H9 (cell line): ENCODE measurements at regions not wholly inside any gene's neighbourhood (a gene's known extent, or its start where the extent isn't known, plus 50 kb on each side); places are given as distances from the start of the nearest gene placed in this dataset.

Experiments
- DNase-seq: peaks from one replicate; pipeline ENCODE4 v3.0.0-alpha.2; 2017
- H2AFZ ChIP-seq: one replicate; pipeline ENCODE4 v1.6.1; 2013; ENCODE audit warnings: mild to moderate bottlenecking, low read length, control low read depth, moderate library complexity
- H2AK5ac ChIP-seq: 2 replicates; pipeline ENCODE4 v1.6.1; 2013; ENCODE audit warnings: low read length, control low read depth, mixed read lengths; ENCODE audit not compliant: insufficient read length
- H2BK120ac ChIP-seq: one replicate; pipeline ENCODE4 v1.6.1; 2013; ENCODE audit warnings: low read depth, mild to moderate bottlenecking, low read length, control low read depth, inconsistent platforms; ENCODE audit not compliant: poor library complexity, severe bottlenecking
- H2BK12ac ChIP-seq: 2 replicates; pipeline ENCODE4 v1.6.1; 2013; ENCODE audit warnings: low read length, control low read depth, mixed read lengths, low read depth; ENCODE audit not compliant: insufficient read length
- H2BK15ac ChIP-seq: 2 replicates; pipeline ENCODE4 v1.6.1; 2013; ENCODE audit warnings: low read depth, low read length, control low read depth
- H2BK20ac ChIP-seq: one replicate; pipeline ENCODE4 v1.6.1; 2013; ENCODE audit warnings: low read depth, mild to moderate bottlenecking, low read length, control low read depth, inconsistent platforms; ENCODE audit not compliant: poor library complexity, severe bottlenecking
- H2BK5ac ChIP-seq: 2 replicates; pipeline ENCODE4 v1.6.1; 2013; ENCODE audit warnings: low read length, control low read depth, mixed read lengths; ENCODE audit not compliant: insufficient read length
- H3K14ac ChIP-seq: 2 replicates; pipeline ENCODE4 v1.6.1; 2013; ENCODE audit warnings: low read length, control low read depth; ENCODE audit not compliant: insufficient read depth
- H3K18ac ChIP-seq: 2 replicates; pipeline ENCODE4 v1.6.1; 2013; ENCODE audit warnings: low read depth, mild to moderate bottlenecking, mixed read lengths, low read length, control low read depth; ENCODE audit not compliant: insufficient read length
- H3K23ac ChIP-seq: 2 replicates; pipeline ENCODE4 v1.6.1; 2013; ENCODE audit warnings: low read length, control low read depth, mixed read lengths, low read depth; ENCODE audit not compliant: insufficient read length
- H3K23me2 ChIP-seq: 2 replicates; pipeline ENCODE4 v1.6.1; 2013; ENCODE audit warnings: low read depth, mild to moderate bottlenecking, mixed read lengths, low read length, control low read depth; ENCODE audit not compliant: insufficient read length, poor library complexity, severe bottlenecking
- H3K27ac ChIP-seq: 2 replicates; pipeline ENCODE4 v1.5.1; 2013; ENCODE audit warnings: low read length, control low read depth, mixed read lengths, low read depth; ENCODE audit not compliant: insufficient read length
- H3K27me3 ChIP-seq: 2 replicates; pipeline ENCODE4 v1.6.1; 2013; ENCODE audit warnings: low read length, control low read depth, inconsistent platforms; ENCODE audit not compliant: insufficient read depth
- H3K4ac ChIP-seq: 2 replicates; pipeline ENCODE4 v1.6.1; 2013; ENCODE audit warnings: low read depth, mild to moderate bottlenecking, control low read depth, inconsistent platforms, low read length, moderate library complexity
- H3K4me1 ChIP-seq: 2 replicates; pipeline ENCODE4 v1.6.1; 2013; ENCODE audit warnings: low read length, control low read depth, inconsistent platforms; ENCODE audit not compliant: insufficient read depth
- H3K4me2 ChIP-seq: 2 replicates; pipeline ENCODE4 v1.6.1; 2013; ENCODE audit warnings: low read length, control low read depth, mixed read lengths; ENCODE audit not compliant: insufficient read length, insufficient read depth
- H3K56ac ChIP-seq: 2 replicates; pipeline ENCODE4 v1.6.1; 2013; ENCODE audit warnings: low read depth, mild to moderate bottlenecking, mixed read lengths, low read length, control low read depth; ENCODE audit not compliant: insufficient read length
- H3K79me1 ChIP-seq: 2 replicates; pipeline ENCODE4 v1.6.1; 2013; ENCODE audit warnings: low read depth, mild to moderate bottlenecking, moderate library complexity, low read length, control low read depth, inconsistent platforms; ENCODE audit not compliant: insufficient read depth, poor library complexity, severe bottlenecking
- H3K79me2 ChIP-seq: 2 replicates; pipeline ENCODE4 v1.6.1; 2013; ENCODE audit warnings: low read length, control low read depth, inconsistent platforms; ENCODE audit not compliant: insufficient read depth
- H3K9ac ChIP-seq: 2 replicates; pipeline ENCODE4 v1.6.1; 2013; ENCODE audit warnings: low read length, control low read depth, mixed read lengths; ENCODE audit not compliant: insufficient read length; ENCODE audit errors: extremely low read depth
- H3K9me3 ChIP-seq: one replicate; pipeline ENCODE4 v1.6.1; 2013; ENCODE audit warnings: low read depth, low read length, inconsistent platforms; ENCODE audit not compliant: control insufficient read depth
- H3T11ph ChIP-seq: one replicate; pipeline ENCODE4 v1.6.1; 2013; ENCODE audit warnings: mild to moderate bottlenecking, low read length, control low read depth, inconsistent platforms
- H4K20me1 ChIP-seq: one replicate; pipeline ENCODE4 v1.6.1; 2013; ENCODE audit not compliant: control insufficient read depth, insufficient read length, insufficient read depth
- H4K5ac ChIP-seq: 2 replicates; pipeline ENCODE4 v1.6.1; 2013; ENCODE audit warnings: low read depth, mild to moderate bottlenecking, mixed read lengths, low read length, control low read depth; ENCODE audit not compliant: insufficient read length
- H4K8ac ChIP-seq: replicated peaks from 2 replicates; pipeline ENCODE4 v1.6.1; 2013; ENCODE audit warnings: low read length, control low read depth, mixed read lengths, low read depth; ENCODE audit not compliant: insufficient read length
- H4K91ac ChIP-seq: 2 replicates; pipeline ENCODE4 v1.6.1; 2013; ENCODE audit warnings: low read depth, mild to moderate bottlenecking, moderate library complexity, mixed read lengths, low read length, control low read depth; ENCODE audit not compliant: insufficient read length
- H3K27ac Mint-ChIP-seq, 3 experiments: 2 replicates in 2 of 3; 3 replicates in 1 of 3; pipeline ENCODE4 v1.8.0; 2020 to 2021; ENCODE audit warnings: mixed read lengths in 3 of 3, mild to moderate bottlenecking in 1 of 3, moderate library complexity in 1 of 3
- H3K27me3 Mint-ChIP-seq: 2 replicates; pipeline ENCODE4 v1.8.0; 2021; ENCODE audit warnings: low read depth, mild to moderate bottlenecking, moderate library complexity, mixed read lengths
- H3K36me3 Mint-ChIP-seq, 3 experiments: 2 replicates in 2 of 3; 3 replicates in 1 of 3; pipeline ENCODE4 v1.8.0; 2020 to 2021; ENCODE audit warnings: low read depth in 3 of 3, mixed read lengths in 3 of 3; ENCODE audit not compliant: insufficient read depth in 1 of 3
- H3K4me1 Mint-ChIP-seq, 2 experiments: 2 replicates each; pipeline ENCODE4 v1.8.0; 2020; ENCODE audit warnings: mixed read lengths in 2 of 2
- H3K4me3 Mint-ChIP-seq, 2 experiments: 2 replicates in 1 of 2; 3 replicates in 1 of 2; pipeline ENCODE4 v1.8.0; 2020 to 2021; ENCODE audit warnings: mild to moderate bottlenecking in 2 of 2, mixed read lengths in 2 of 2, moderate library complexity in 1 of 2
- H3K9me3 Mint-ChIP-seq, 2 experiments: 2 replicates in 1 of 2; 3 replicates in 1 of 2; pipeline ENCODE4 v1.8.0; 2020; ENCODE audit warnings: mild to moderate bottlenecking in 2 of 2, mixed read lengths in 2 of 2, moderate library complexity in 1 of 2
- WGBS: extraction: QIAGEN DNeasy Blood & Tissue Kit; methylation state at CpG from one replicate; pipeline ENCODE4 v1.1.7; 2013; ENCODE audit warnings: missing lambda C conversion rate, low lambda C conversion rate, mixed read lengths; ENCODE audit not compliant: insufficient read length; ENCODE audit errors: extremely low coverage; 5-methylcytosine and 5-hydroxymethylcytosine counted together
- TF ChIP-seq, protein P1 (sequence below): fragments of 200-600 bp; sonication (generic); conservative IDR thresholded peaks from 3 replicates; pipeline ENCODE4 v1.8.0; 2021; ENCODE audit warnings: antibody characterized with exemption, mild to moderate bottlenecking

DNA sequence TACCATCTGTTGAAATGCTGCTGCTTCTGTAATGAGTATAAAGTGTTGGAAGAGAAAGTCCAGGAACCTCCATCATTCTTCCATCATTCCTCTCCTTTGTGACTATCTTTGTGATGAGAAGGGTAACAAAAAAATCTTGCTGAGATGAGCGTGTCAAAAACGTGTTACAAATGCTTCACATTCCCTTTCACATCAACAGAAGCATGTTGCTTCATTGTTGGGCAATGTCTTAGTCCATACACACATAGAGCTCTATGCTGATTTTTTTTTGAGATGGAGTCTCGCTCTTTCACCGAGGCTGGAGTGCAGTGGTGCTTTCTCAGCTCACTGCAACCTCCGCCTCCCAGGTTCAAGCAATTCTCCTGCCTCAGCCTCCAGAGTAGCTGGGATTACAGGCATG is 114.1 kb upstream of the ESR1 start:
- no peak overlapping the region for H3K27ac Mint-ChIP-seq
- no CpG with 5 or more reads among the region's 5 CpGs for WGBS
- no peak overlapping the region for H2BK12ac ChIP-seq
- no peak overlapping the region for H4K8ac ChIP-seq
- no peak overlapping the region for H3K9ac ChIP-seq
- no peaks in the 10 kb centered on the region for H3K36me3 Mint-ChIP-seq
- H2BK5ac ChIP-seq: no peak overlapping the region
- DNase-seq: no peak
- H3K27me3 ChIP-seq: no peaks in the 10 kb centered on the region
- H2BK15ac ChIP-seq: no peak overlapping the region
- no peaks in the 10 kb centered on the region for H3K9me3 ChIP-seq
- no peak overlapping the region for H3K18ac ChIP-seq
- no peak overlapping the region for H3K14ac ChIP-seq
- no peak overlapping the region for H2BK20ac ChIP-seq
- no peaks in the 10 kb centered on the region for H3K9me3 Mint-ChIP-seq
- no peak overlapping the region for H3K56ac ChIP-seq
- H3K4me3 Mint-ChIP-seq: no peak overlapping the region
- no peak overlapping the region for H3K27ac ChIP-seq
- no peak overlapping the region for H3K4ac ChIP-seq
- peaks cover 2% of the 10 kb centered on the region; the same call in 1 of the 2 replicates for H3K27me3 Mint-ChIP-seq
- TF ChIP-seq, protein P1, sequence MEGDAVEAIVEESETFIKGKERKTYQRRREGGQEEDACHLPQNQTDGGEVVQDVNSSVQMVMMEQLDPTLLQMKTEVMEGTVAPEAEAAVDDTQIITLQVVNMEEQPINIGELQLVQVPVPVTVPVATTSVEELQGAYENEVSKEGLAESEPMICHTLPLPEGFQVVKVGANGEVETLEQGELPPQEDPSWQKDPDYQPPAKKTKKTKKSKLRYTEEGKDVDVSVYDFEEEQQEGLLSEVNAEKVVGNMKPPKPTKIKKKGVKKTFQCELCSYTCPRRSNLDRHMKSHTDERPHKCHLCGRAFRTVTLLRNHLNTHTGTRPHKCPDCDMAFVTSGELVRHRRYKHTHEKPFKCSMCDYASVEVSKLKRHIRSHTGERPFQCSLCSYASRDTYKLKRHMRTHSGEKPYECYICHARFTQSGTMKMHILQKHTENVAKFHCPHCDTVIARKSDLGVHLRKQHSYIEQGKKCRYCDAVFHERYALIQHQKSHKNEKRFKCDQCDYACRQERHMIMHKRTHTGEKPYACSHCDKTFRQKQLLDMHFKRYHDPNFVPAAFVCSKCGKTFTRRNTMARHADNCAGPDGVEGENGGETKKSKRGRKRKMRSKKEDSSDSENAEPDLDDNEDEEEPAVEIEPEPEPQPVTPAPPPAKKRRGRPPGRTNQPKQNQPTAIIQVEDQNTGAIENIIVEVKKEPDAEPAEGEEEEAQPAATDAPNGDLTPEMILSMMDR: no peak
- H4K5ac ChIP-seq: no peak overlapping the region
- peaks cover 8 to 14% of the 10 kb centered on the region in 2 experiments for H3K4me1 Mint-ChIP-seq
- no peak overlapping the region for H2AK5ac ChIP-seq
- no peak overlapping the region for H3K4me2 ChIP-seq
- H3T11ph ChIP-seq: no peak overlapping the region
- no peaks in the 10 kb centered on the region for H4K20me1 ChIP-seq
- no peaks in the 10 kb centered on the region for H3K23me2 ChIP-seq
- H2BK120ac ChIP-seq: no peak overlapping the region
- no peaks in the 10 kb centered on the region for H3K4me1 ChIP-seq
- no peaks in the 10 kb centered on the region for H3K79me2 ChIP-seq
- no peaks in the 10 kb centered on the region for H3K79me1 ChIP-seq
- H2AFZ ChIP-seq: no peak overlapping the region
- H4K91ac ChIP-seq: no peak overlapping the region
- no peak overlapping the region for H3K23ac ChIP-seq
